Peyer's patch (tissue), 4 donors: ENCODE measurements at regions not wholly inside any gene's neighbourhood (a gene's known extent, or its start where the extent isn't known, plus 50 kb on each side); places are given as distances from the start of the nearest gene placed in this dataset.

Experiments
- POLR2A ChIP-seq, 2 donors: fragments of 450-650 bp; IDR thresholded peaks; one replicate each; pipeline ENCODE4 v1.5.1; 2017; ENCODE audit warnings: antibody characterized with exemption in 2 of 2, mild to moderate bottlenecking in 2 of 2, moderate library complexity in 2 of 2
- TF ChIP-seq, protein P1 (sequence below), 6 experiments: fragments of 450-650 bp in 4 of 6; fragments of 200-600 bp in 2 of 6; sonication (generic) in 1 of 6; IDR thresholded peaks; one replicate each; pipeline ENCODE4 v1.5.1; 2017 to 2019; ENCODE audit warnings: antibody characterized with exemption in 6 of 6, mild to moderate bottlenecking in 3 of 6, moderate library complexity in 1 of 6

GRCh38 chr2:133673305-133673905 is 105.1 kb upstream of the NCKAP5 start:
- no peak for TF ChIP-seq POLR2A (IDR thresholded peaks at IDR 0.05)
- TF ChIP-seq, protein P1, sequence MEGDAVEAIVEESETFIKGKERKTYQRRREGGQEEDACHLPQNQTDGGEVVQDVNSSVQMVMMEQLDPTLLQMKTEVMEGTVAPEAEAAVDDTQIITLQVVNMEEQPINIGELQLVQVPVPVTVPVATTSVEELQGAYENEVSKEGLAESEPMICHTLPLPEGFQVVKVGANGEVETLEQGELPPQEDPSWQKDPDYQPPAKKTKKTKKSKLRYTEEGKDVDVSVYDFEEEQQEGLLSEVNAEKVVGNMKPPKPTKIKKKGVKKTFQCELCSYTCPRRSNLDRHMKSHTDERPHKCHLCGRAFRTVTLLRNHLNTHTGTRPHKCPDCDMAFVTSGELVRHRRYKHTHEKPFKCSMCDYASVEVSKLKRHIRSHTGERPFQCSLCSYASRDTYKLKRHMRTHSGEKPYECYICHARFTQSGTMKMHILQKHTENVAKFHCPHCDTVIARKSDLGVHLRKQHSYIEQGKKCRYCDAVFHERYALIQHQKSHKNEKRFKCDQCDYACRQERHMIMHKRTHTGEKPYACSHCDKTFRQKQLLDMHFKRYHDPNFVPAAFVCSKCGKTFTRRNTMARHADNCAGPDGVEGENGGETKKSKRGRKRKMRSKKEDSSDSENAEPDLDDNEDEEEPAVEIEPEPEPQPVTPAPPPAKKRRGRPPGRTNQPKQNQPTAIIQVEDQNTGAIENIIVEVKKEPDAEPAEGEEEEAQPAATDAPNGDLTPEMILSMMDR (IDR thresholded peaks at IDR 0.05): no peak
